ENCODE measurements at regions not wholly inside any gene's neighbourhood (a gene's known extent, or its start where the extent isn't known, plus 50 kb on each side); places are given as distances from the start of the nearest gene placed in this dataset.

DNA sequence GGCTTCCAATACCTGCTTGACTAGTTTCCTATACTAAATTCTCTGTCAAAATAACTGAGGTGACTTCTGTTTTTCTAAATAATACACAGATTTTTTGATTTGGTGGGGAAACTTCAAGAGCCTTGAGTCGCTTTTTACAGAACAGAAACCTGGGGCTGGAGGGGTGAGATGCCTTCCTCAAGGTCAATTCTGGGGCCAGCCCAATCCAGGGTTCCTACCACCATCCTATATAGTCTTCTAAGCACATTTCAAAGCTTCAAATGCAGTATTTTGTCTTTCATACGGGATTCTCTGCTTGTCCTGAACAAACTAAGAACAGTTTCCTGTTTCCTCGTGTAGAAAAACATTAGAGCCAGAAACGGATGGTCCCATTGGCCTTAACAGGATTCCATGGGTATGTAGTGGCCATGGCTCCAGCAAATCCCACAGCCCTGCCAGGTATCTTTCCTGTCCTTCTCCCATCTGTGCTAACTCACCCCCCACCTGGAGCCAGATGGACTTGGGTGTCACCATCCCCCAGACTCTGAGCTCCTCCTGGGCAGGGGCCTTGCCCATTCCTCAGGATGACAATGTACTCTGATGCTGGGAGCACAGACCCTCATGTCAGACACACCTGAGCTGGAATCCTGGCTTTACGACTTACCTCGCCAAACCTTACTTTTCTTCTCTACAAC, 146.9 kb downstream of the KLF13 start:
- Histone ChIP-seq H3K4me3 (ENCODE audit: low read length) (peak overlapping the region; percentile 28), H3K27me3 (ENCODE audit: control insufficient read depth in 2 of 2, insufficient read depth in 2 of 2, low read length in 2 of 2) (no peaks in the 10 kb centered on the region), H3K9me3 (ENCODE audit: control insufficient read depth in 2 of 3, low read length in 3 of 3) (no peaks in the 10 kb centered on the region), H3K4me1 (ENCODE audit: control insufficient read depth in 2 of 2, insufficient read depth in 2 of 2, low read length in 2 of 2) (peaks cover 29 to 34% of the 10 kb centered on the region in 2 donors), H3K27ac (ENCODE audit: low read depth, low read length) (peak overlapping the region; percentile 66), H3K36me3 (ENCODE audit: control insufficient read depth in 2 of 3, insufficient read depth in 3 of 3, low read length in 3 of 3) (no peaks in the 10 kb centered on the region)
- CTCF ChIA-PET = interaction anchor here (0.7 to 3.1 kb wide), 11 partner anchors 8 to 273 kb away, joined by 3 to 18 read pairs (median 4); no protein-coding TSS in a partner anchor
- ATAC-seq (no peak), DNase-seq (no peak)
- Mint-ChIP-seq H3K4me1 (peaks cover 22 to 69% (median 59%) of the 10 kb centered on the region in 7 donors), H3K4me3 (peak overlapping the region; percentile 69 to 90 (median 79)), H3K9me3 (peaks cover 0 to 5% (median 0%) of the 10 kb centered on the region in 11 donors), H3K36me3 (peaks cover 0 to 33% (median 4%) of the 10 kb centered on the region in 5 donors), H3K27me3 (no peaks in the 10 kb centered on the region), H3K27ac (peak overlapping the region; percentile 90 to 96 (median 93))
- POLR2A ChIA-PET = interaction anchor here (0.6 to 6.7 kb wide), 14 partner anchors 10 to 231 kb away, joined by 3 to 62 read pairs (median 4); no protein-coding TSS in a partner anchor
- intact Hi-C loops (cut with micrococcal nuclease) = loop anchor here (1.0 to 5.0 kb wide), 8 partner anchors 10 to 146 kb away; partner anchors contain the start of gene KLF13 (in 1 of the 2)

DNA sequence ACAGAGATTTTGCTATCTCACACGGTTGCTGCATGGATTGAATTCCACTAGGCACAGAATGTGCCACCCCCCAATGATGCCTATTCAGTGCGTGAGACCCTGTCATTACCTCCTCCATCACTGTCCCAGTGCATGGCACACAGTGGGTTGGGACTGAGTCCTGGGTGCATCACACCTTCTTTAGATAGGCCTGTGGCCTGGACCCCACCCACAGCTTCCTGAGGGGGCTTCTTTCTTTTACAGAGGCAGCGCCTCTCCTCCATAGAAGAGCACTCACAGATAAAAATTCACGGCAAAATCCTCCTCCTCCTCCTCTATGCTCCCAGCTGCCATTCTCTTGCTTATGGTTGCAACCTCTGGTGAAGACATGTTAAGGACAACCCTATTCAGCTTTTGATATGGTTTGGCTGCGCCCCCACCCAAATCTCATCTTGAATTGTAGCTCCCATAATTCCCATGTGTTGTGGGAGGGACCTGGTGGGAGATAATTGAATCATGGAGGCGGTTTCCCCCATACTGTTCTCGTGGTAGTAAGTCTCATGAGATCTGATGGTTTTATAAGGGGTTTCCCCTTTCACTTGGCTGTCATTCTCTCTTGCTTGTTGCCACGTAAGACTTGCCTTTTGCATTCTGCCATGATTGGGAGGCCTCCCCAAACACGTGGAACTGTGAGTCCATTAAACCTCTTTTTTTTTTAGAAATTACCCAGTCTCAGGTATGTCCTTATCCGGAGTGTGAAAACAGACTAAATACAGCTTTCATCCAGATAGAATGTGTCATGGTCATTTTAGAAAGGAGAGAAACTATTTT, 147.6 kb downstream of the KLF13 start:
- H3K9me3 ChIP-seq (ENCODE audit: control insufficient read depth in 2 of 3, low read length in 3 of 3) = no peaks in the 10 kb centered on the region
- peak in 3 of 9 donors; percentile 26 to 37 (median 32) for DNase-seq
- peaks cover 0 to 37% (median 4%) of the 10 kb centered on the region in 5 donors for H3K36me3 Mint-ChIP-seq
- H3K27ac Mint-ChIP-seq = peak overlapping the region; percentile 90 to 96 (median 93)
- H3K4me3 Mint-ChIP-seq = peak overlapping the region; percentile 61 to 90 (median 76)
- no peaks in the 10 kb centered on the region for H3K27me3 Mint-ChIP-seq
- ChIA-PET POLR2A (interaction anchor here (1.0 to 6.7 kb wide), 12 partner anchors 9 to 232 kb away, joined by 3 to 62 read pairs (median 6); no protein-coding TSS in a partner anchor), CTCF (interaction anchor here (0.6 to 3.1 kb wide), 9 partner anchors 10 to 848 kb away, joined by 3 to 18 read pairs (median 3); partner anchors contain the start of gene ARHGAP11B)
- no peaks in the 10 kb centered on the region for H3K36me3 ChIP-seq (ENCODE audit: control insufficient read depth in 2 of 3, insufficient read depth in 3 of 3, low read length in 3 of 3)
- H3K9me3 Mint-ChIP-seq = peaks cover 0 to 5% (median 0%) of the 10 kb centered on the region in 11 donors
- ATAC-seq = no peak
- no peaks in the 10 kb centered on the region for H3K27me3 ChIP-seq (ENCODE audit: control insufficient read depth in 2 of 2, insufficient read depth in 2 of 2, low read length in 2 of 2)
- H3K4me1 ChIP-seq (ENCODE audit: control insufficient read depth in 2 of 2, insufficient read depth in 2 of 2, low read length in 2 of 2) = peaks cover 29 to 34% of the 10 kb centered on the region in 2 donors
- peaks cover 22 to 69% (median 61%) of the 10 kb centered on the region in 7 donors for H3K4me1 Mint-ChIP-seq
- intact Hi-C loops (cut with micrococcal nuclease) = loop anchor here in 1 of 2 donors (5.0 kb wide), 2 partner anchors 82 to 147 kb away; partner anchors contain the start of gene KLF13
- H3K4me3 ChIP-seq (ENCODE audit: low read length) = no peak overlapping the region
- H3K27ac ChIP-seq (ENCODE audit: low read depth, low read length) = peak overlapping the region; percentile 66

GRCh38 chr15:31476236-31476810, 149.7 kb downstream of the KLF13 start:
- Mint-ChIP-seq H3K4me1 (peaks cover 24 to 74% (median 64%) of the 10 kb centered on the region in 7 donors), H3K9me3 (peaks cover 0 to 5% (median 0%) of the 10 kb centered on the region in 11 donors), H3K36me3 (peaks cover 0 to 46% (median 6%) of the 10 kb centered on the region in 5 donors), H3K4me3 (no peak overlapping the region), H3K27me3 (no peaks in the 10 kb centered on the region), H3K27ac (peak overlapping the region in 5 of 9 donors; percentile 43 to 96 (median 79))
- ChIA-PET CTCF (interaction anchor here (0.6 to 2.7 kb wide), 3 partner anchors 110 to 275 kb away, joined by 3 to 9 read pairs (median 4); no protein-coding TSS in a partner anchor), POLR2A (interaction anchor here (1.0 to 6.7 kb wide), 5 partner anchors 7 to 87 kb away, joined by 3 to 62 read pairs (median 7); no protein-coding TSS in a partner anchor)
- Histone ChIP-seq H3K27ac (ENCODE audit: low read depth, low read length) (no peak overlapping the region), H3K36me3 (ENCODE audit: control insufficient read depth in 2 of 3, insufficient read depth in 3 of 3, low read length in 3 of 3) (no peaks in the 10 kb centered on the region), H3K4me3 (ENCODE audit: low read length) (no peak overlapping the region), H3K27me3 (ENCODE audit: control insufficient read depth in 2 of 2, insufficient read depth in 2 of 2, low read length in 2 of 2) (no peaks in the 10 kb centered on the region), H3K4me1 (ENCODE audit: control insufficient read depth in 2 of 2, insufficient read depth in 2 of 2, low read length in 2 of 2) (peaks cover 30 to 39% of the 10 kb centered on the region in 2 donors), H3K9me3 (ENCODE audit: control insufficient read depth in 2 of 3, low read length in 3 of 3) (no peaks in the 10 kb centered on the region)
- ATAC-seq (no peak), DNase-seq (peak in 1 of 9 donors; percentile 1)
- intact Hi-C loops (cut with micrococcal nuclease) = no loop called here

DNA sequence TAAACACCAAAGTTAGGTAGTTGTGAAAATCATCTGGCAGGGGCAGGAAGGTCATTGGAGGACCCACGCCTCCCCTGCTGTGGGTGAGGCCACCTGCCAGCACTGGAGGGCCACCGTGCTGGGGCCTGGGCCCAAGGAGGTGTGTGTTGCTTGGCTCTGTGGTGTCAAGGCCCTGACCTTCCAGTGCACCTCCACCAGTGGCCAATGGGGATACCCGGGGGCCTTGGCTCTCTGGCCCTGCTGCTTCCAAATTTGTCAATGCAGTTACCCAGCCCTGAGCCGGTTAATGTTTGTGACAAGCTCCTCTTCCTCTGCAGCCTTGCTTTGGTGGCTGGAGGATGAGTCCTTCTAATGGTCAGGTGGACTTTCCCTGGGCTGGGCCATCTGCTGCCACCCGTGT, 150.2 kb downstream of the KLF13 start:
- Histone ChIP-seq H3K4me1 (ENCODE audit: control insufficient read depth in 2 of 2, insufficient read depth in 2 of 2, low read length in 2 of 2) (peaks cover 26 to 37% of the 10 kb centered on the region in 2 donors), H3K27ac (ENCODE audit: low read depth, low read length) (no peak overlapping the region), H3K27me3 (ENCODE audit: control insufficient read depth in 2 of 2, insufficient read depth in 2 of 2, low read length in 2 of 2) (no peaks in the 10 kb centered on the region), H3K36me3 (ENCODE audit: control insufficient read depth in 2 of 3, insufficient read depth in 3 of 3, low read length in 3 of 3) (no peaks in the 10 kb centered on the region), H3K4me3 (ENCODE audit: low read length) (no peak overlapping the region), H3K9me3 (ENCODE audit: control insufficient read depth in 2 of 3, low read length in 3 of 3) (no peaks in the 10 kb centered on the region)
- no peak overlapping the region for H3K4me3 Mint-ChIP-seq
- H3K9me3 Mint-ChIP-seq = peaks cover 0 to 5% (median 0%) of the 10 kb centered on the region in 11 donors
- intact Hi-C loops (cut with micrococcal nuclease) = no loop called here
- H3K36me3 Mint-ChIP-seq = peaks cover 0 to 50% (median 6%) of the 10 kb centered on the region in 5 donors
- H3K27ac Mint-ChIP-seq = peak overlapping the region in 5 of 9 donors; percentile 46 to 79 (median 66)
- ChIA-PET POLR2A (interaction anchor here (0.8 to 1.2 kb wide), 3 partner anchors 36 to 88 kb away, joined by 3 to 4 read pairs (median 3); no protein-coding TSS in a partner anchor), CTCF (interaction anchor here (2.7 kb wide), 1 partner anchor 111 kb away, joined by 9 read pairs; no protein-coding TSS in a partner anchor)
- DNase-seq (peak in 1 of 9 donors; percentile 16), ATAC-seq (no peak)
- H3K4me1 Mint-ChIP-seq = peaks cover 24 to 74% (median 63%) of the 10 kb centered on the region in 7 donors
- no peaks in the 10 kb centered on the region for H3K27me3 Mint-ChIP-seq

GRCh38 chr15:31477301-31477700, 150.7 kb downstream of the KLF13 start:
- no peak for DNase-seq
- H3K27me3 Mint-ChIP-seq = no peaks in the 10 kb centered on the region
- Histone ChIP-seq H3K9me3 (ENCODE audit: control insufficient read depth in 2 of 3, low read length in 3 of 3) (no peaks in the 10 kb centered on the region), H3K4me3 (ENCODE audit: low read length) (no peak overlapping the region), H3K36me3 (ENCODE audit: control insufficient read depth in 2 of 3, insufficient read depth in 3 of 3, low read length in 3 of 3) (no peaks in the 10 kb centered on the region), H3K4me1 (ENCODE audit: control insufficient read depth in 2 of 2, insufficient read depth in 2 of 2, low read length in 2 of 2) (peaks cover 26 to 37% of the 10 kb centered on the region in 2 donors), H3K27me3 (ENCODE audit: control insufficient read depth in 2 of 2, insufficient read depth in 2 of 2, low read length in 2 of 2) (no peaks in the 10 kb centered on the region), H3K27ac (ENCODE audit: low read depth, low read length) (no peak overlapping the region)
- H3K36me3 Mint-ChIP-seq = peaks cover 0 to 52% (median 6%) of the 10 kb centered on the region in 5 donors
- peaks cover 25 to 74% (median 63%) of the 10 kb centered on the region in 7 donors for H3K4me1 Mint-ChIP-seq
- ATAC-seq = no peak
- intact Hi-C loops (cut with micrococcal nuclease) = no loop called here
- no peak overlapping the region for H3K4me3 Mint-ChIP-seq
- POLR2A ChIA-PET = interaction anchor here (0.8 to 1.2 kb wide), 3 partner anchors 37 to 88 kb away, joined by 3 to 4 read pairs (median 3); no protein-coding TSS in a partner anchor
- peaks cover 0 to 5% (median 0%) of the 10 kb centered on the region in 11 donors for H3K9me3 Mint-ChIP-seq
- H3K27ac Mint-ChIP-seq = peak overlapping the region in 8 of 9 donors; percentile 16 to 79 (median 60)
- CTCF ChIA-PET = interaction anchor here (0.7 to 2.7 kb wide), 2 partner anchors 111 to 114 kb away, joined by 3 to 9 read pairs; no protein-coding TSS in a partner anchor
